SK-N-SH treated with all-trans-retinoic acid at 6 μM for 48 hours (cell line): ENCODE measurements at regions not wholly inside any gene's neighbourhood (a gene's known extent, or its start where the extent isn't known, plus 50 kb on each side); places are given as distances from the start of the nearest gene placed in this dataset.

Experiments used
- ATAC-seq: fragments of 200-7000 bp; cut with Tn5 transposase; 3 replicates; pipeline ENCODE4 v1.9.1; 2020; ENCODE audit warnings: mild to moderate bottlenecking, moderate library complexity
- ARNTL ChIP-seq: fragments of 450-650 bp; formaldehyde crosslinking; IDR thresholded peaks from 2 replicates; pipeline ENCODE4 v1.5.0; 2020; ENCODE audit warnings: low read depth, mild to moderate bottlenecking, moderate library complexity, borderline replicate concordance
- BACH2 ChIP-seq: fragments of 250-450 bp; sonication (Bioruptor Pico); IDR thresholded peaks from 2 replicates; pipeline ENCODE4 v1.9.0; 2021; ENCODE audit warnings: mild to moderate bottlenecking, borderline replicate concordance
- CSDC2 ChIP-seq: fragments of 250-450 bp; sonication (Bioruptor Pico); IDR thresholded peaks from 2 replicates; pipeline ENCODE4 v1.5.0; 2020; ENCODE audit warnings: mild to moderate bottlenecking, moderate library complexity
- CSRNP3 ChIP-seq: fragments of 250-450 bp; sonication (Bioruptor Pico); IDR thresholded peaks from 2 replicates; pipeline ENCODE4 v1.5.1; 2021; ENCODE audit warnings: mild to moderate bottlenecking, moderate library complexity
- ESRRG ChIP-seq: fragments of 250-450 bp; sonication (Bioruptor Pico); IDR thresholded peaks from 2 replicates; pipeline ENCODE4 v1.6.1; 2021; ENCODE audit warnings: mild to moderate bottlenecking
- GLIS3 ChIP-seq: fragments of 250-450 bp; sonication (Bioruptor Pico); IDR thresholded peaks from 2 replicates; pipeline ENCODE4 v1.5.0; 2020; ENCODE audit warnings: mild to moderate bottlenecking, moderate library complexity
- ISL1 ChIP-seq: fragments of 250-450 bp; sonication (Bioruptor Pico); IDR thresholded peaks from 2 replicates; pipeline ENCODE4 v2.1.2; 2022; ENCODE audit warnings: mild to moderate bottlenecking, moderate library complexity
- OSR1 ChIP-seq: fragments of 250-450 bp; sonication (Bioruptor Pico); IDR thresholded peaks from 2 replicates; pipeline ENCODE4 v1.8.0; 2022; ENCODE audit warnings: moderate library complexity, mild to moderate bottlenecking, inconsistent platforms
- PATZ1 ChIP-seq: fragments of 250-450 bp; sonication (Bioruptor Pico); IDR thresholded peaks from 2 replicates; pipeline ENCODE4 v1.8.0; 2020; ENCODE audit warnings: mild to moderate bottlenecking, moderate library complexity, borderline replicate concordance
- POU6F1 ChIP-seq: fragments of 250-450 bp; sonication (Bioruptor Pico); IDR thresholded peaks from 2 replicates; pipeline ENCODE4 v1.8.0; 2021; ENCODE audit warnings: low read depth, mild to moderate bottlenecking, moderate library complexity, borderline replicate concordance
- PPARA ChIP-seq: fragments of 250-450 bp; sonication (Bioruptor Pico); IDR thresholded peaks from 2 replicates; pipeline ENCODE4 v1.5.0; 2020; ENCODE audit warnings: mild to moderate bottlenecking, borderline replicate concordance
- RARB ChIP-seq: fragments of 250-450 bp; sonication (Bioruptor Pico); IDR thresholded peaks from 2 replicates; pipeline ENCODE4 v1.8.0; 2021; ENCODE audit warnings: mild to moderate bottlenecking, moderate library complexity
- SNAI2 ChIP-seq: fragments of 250-450 bp; sonication (Bioruptor Pico); IDR thresholded peaks from 2 replicates; pipeline ENCODE4 v1.5.0; 2020; ENCODE audit warnings: mild to moderate bottlenecking, moderate library complexity
- TCF4 ChIP-seq: fragments of 250-450 bp; sonication (Bioruptor Pico); IDR thresholded peaks from 2 replicates; pipeline ENCODE4 v1.8.0; 2021; ENCODE audit warnings: mild to moderate bottlenecking, moderate library complexity, borderline replicate concordance
- TOX ChIP-seq: fragments of 250-450 bp; sonication (Bioruptor Pico); IDR thresholded peaks from 2 replicates; pipeline ENCODE4 v1.8.0; 2021; ENCODE audit warnings: mild to moderate bottlenecking, moderate library complexity, borderline replicate concordance
- TSHZ2 ChIP-seq: fragments of 250-450 bp; sonication (Bioruptor Pico); IDR thresholded peaks from 2 replicates; pipeline ENCODE4 v1.5.0; 2020; ENCODE audit warnings: mild to moderate bottlenecking, moderate library complexity
- ZC3H10 ChIP-seq: fragments of 250-450 bp; sonication (Bioruptor Pico); IDR thresholded peaks from 2 replicates; pipeline ENCODE4 v1.5.1; 2021; ENCODE audit warnings: mild to moderate bottlenecking, moderate library complexity
- ZFP3 ChIP-seq: fragments of 250-450 bp; sonication (Bioruptor Pico); IDR thresholded peaks from 2 replicates; pipeline ENCODE4 v1.5.0; 2020; ENCODE audit warnings: mild to moderate bottlenecking, moderate library complexity
- ZFP30 ChIP-seq: fragments of 450-650 bp; formaldehyde crosslinking; IDR thresholded peaks from 2 replicates; pipeline ENCODE4 v1.5.0; 2022; ENCODE audit warnings: mild to moderate bottlenecking, moderate library complexity
- ZNF565 ChIP-seq: fragments of 450-650 bp; formaldehyde crosslinking; conservative IDR thresholded peaks from 2 replicates; pipeline ENCODE4 v1.5.0; 2020; ENCODE audit warnings: low read depth, mild to moderate bottlenecking, moderate library complexity
- ZNF70 ChIP-seq: fragments of 450-650 bp; formaldehyde crosslinking; IDR thresholded peaks from 2 replicates; pipeline ENCODE4 v1.5.0; 2020; ENCODE audit warnings: mild to moderate bottlenecking, moderate library complexity
- ZNF8 ChIP-seq: fragments of 450-650 bp; formaldehyde crosslinking; IDR thresholded peaks from 2 replicates; pipeline ENCODE4 v1.5.0; 2020; ENCODE audit warnings: mild to moderate bottlenecking, moderate library complexity

- ATAC-seq: no peak
- TF ChIP-seq PPARA: no peak
- no peak for TF ChIP-seq CSDC2 (CRISPR knock-in tag)
- no peak for TF ChIP-seq TCF4
- no peak for TF ChIP-seq RARB (CRISPR knock-in tag)
- no peak for TF ChIP-seq PATZ1 (CRISPR knock-in tag)
- no peak for TF ChIP-seq ESRRG
- no peak for TF ChIP-seq TSHZ2 (CRISPR knock-in tag)
- TF ChIP-seq ZFP30: no peak
- TF ChIP-seq BACH2: no peak
- no peak for TF ChIP-seq ZNF8 (CRISPR knock-in tag)
- TF ChIP-seq ISL1 (CRISPR knock-in tag): no peak
- TF ChIP-seq SNAI2: no peak
- no peak for TF ChIP-seq ZNF70 (CRISPR knock-in tag)
- no peak for TF ChIP-seq CSRNP3 (CRISPR knock-in tag)
- no peak for TF ChIP-seq GLIS3
- no peak for TF ChIP-seq POU6F1
- no peak for TF ChIP-seq ZNF565 (CRISPR knock-in tag)
- TF ChIP-seq OSR1 (CRISPR knock-in tag): no peak
- no peak for TF ChIP-seq TOX (CRISPR knock-in tag)
- TF ChIP-seq ZC3H10 (CRISPR knock-in tag): no peak
Observed at GRCh38 chr3:189512821-189513220, 118.4 kb upstream of the TP63 start.

GRCh38 chr3:189513281-189514117 lies 117.7 kb upstream of the TP63 start:
- TF ChIP-seq CSRNP3 (CRISPR knock-in tag) (no peak), ARNTL (CRISPR knock-in tag) (no peak), CSDC2 (CRISPR knock-in tag) (no peak), ZNF8 (CRISPR knock-in tag) (no peak), OSR1 (CRISPR knock-in tag) (no peak), ESRRG (no peak), POU6F1 (no peak), SNAI2 (no peak), PATZ1 (CRISPR knock-in tag) (no peak), ZFP30 (no peak), BACH2 (no peak), GLIS3 (no peak), ZFP3 (CRISPR knock-in tag) (no peak), RARB (CRISPR knock-in tag) (no peak), TOX (CRISPR knock-in tag) (no peak), TSHZ2 (CRISPR knock-in tag) (no peak), PPARA (no peak)
- no peak for ATAC-seq
